Vagina (tissue), 2 donors: ENCODE measurements at regions not wholly inside any gene's neighbourhood (a gene's known extent, or its start where the extent isn't known, plus 50 kb on each side); places are given as distances from the start of the nearest gene placed in this dataset.

Source experiments
- DNase-seq, 2 donors: peaks; one replicate each; pipeline ENCODE4 v3.0.0-alpha.2; 2017; ENCODE audit errors: extremely low spot score in 2 of 2
- H3K27ac ChIP-seq: fragments of 200-600 bp; sonication (generic); one replicate; pipeline ENCODE4 v1.5.1; 2019
- H3K27me3 ChIP-seq: fragments of 200-600 bp; sonication (generic); one replicate; pipeline ENCODE4 v1.5.1; 2019
- H3K36me3 ChIP-seq, 2 donors: fragments of 200-600 bp; sonication (generic); one replicate each; pipeline ENCODE4 v1.5.1; 2017 to 2019
- H3K4me1 ChIP-seq: fragments of 200-600 bp; sonication (generic); one replicate; pipeline ENCODE4 v1.5.1; 2019
- H3K4me3 ChIP-seq, 2 donors: fragments of 200-600 bp; sonication (generic); 1 replicate in 1 of 2; 2 replicates in 1 of 2; pipeline ENCODE4 v1.5.1; 2016 to 2019
- H3K9me3 ChIP-seq: fragments of 200-600 bp; sonication (generic); one replicate; pipeline ENCODE4 v1.5.1; 2019
- CTCF ChIP-seq, 3 experiments: fragments of 450-650 bp in 2 of 3; fragments of 200-600 bp in 1 of 3; sonication (generic) in 1 of 3; IDR thresholded peaks; one replicate each; pipeline ENCODE4 v1.5.1; 2017 to 2019; ENCODE audit warnings: antibody characterized with exemption in 3 of 3, mild to moderate bottlenecking in 2 of 3, moderate library complexity in 2 of 3
- POLR2A ChIP-seq, 2 donors: fragments of 450-650 bp; IDR thresholded peaks; one replicate each; pipeline ENCODE4 v1.6.1; 2017; ENCODE audit warnings: antibody characterized with exemption in 2 of 2, mild to moderate bottlenecking in 2 of 2, moderate library complexity in 2 of 2
- POLR2AphosphoS5 ChIP-seq, 2 donors: sonication (generic); formaldehyde crosslinking; IDR thresholded peaks; one replicate each; pipeline ENCODE4 v1.9.0; 2017; ENCODE audit warnings: antibody characterized with exemption in 2 of 2, mild to moderate bottlenecking in 2 of 2, low read depth in 1 of 2; ENCODE audit not compliant: insufficient read depth in 1 of 2
- intact Hi-C: fragments of 100-400 bp; cut with DNase I; formaldehyde crosslinking; loops from one replicate; pipeline ENCODE4 v1.15.1; 2023

GRCh38 chr3:96236522-96236921, 577.9 kb upstream of the EPHA6 start:
- intact Hi-C loops, result no loop called here
- TF ChIP-seq CTCF (IDR thresholded peaks at IDR 0.05) (no peak), POLR2AphosphoS5 (IDR thresholded peaks at IDR 0.05; ENCODE audit: insufficient read depth in 1 of 2, low read depth in 1 of 2) (no peak), POLR2A (IDR thresholded peaks at IDR 0.05) (no peak)
- H3K4me3 ChIP-seq, result no peak overlapping the region
- H3K4me1 ChIP-seq, result no peaks in the 10 kb centered on the region
- H3K27me3 ChIP-seq, result no peaks in the 10 kb centered on the region
- no peaks in the 10 kb centered on the region for H3K9me3 ChIP-seq
- H3K36me3 ChIP-seq, result no peaks in the 10 kb centered on the region
- DNase-seq, result no peak
- no peak overlapping the region for H3K27ac ChIP-seq

GRCh38 chr3:96259299-96259698, 555.1 kb upstream of the EPHA6 start:
- intact Hi-C loops, result no loop called here

GRCh38 chr3:96264701-96265100, 549.7 kb upstream of the EPHA6 start:
- intact Hi-C loops, result no loop called here
- no peak overlapping the region for H3K27ac ChIP-seq
- DNase-seq, result no peak
- H3K27me3 ChIP-seq, result no peaks in the 10 kb centered on the region
- H3K4me3 ChIP-seq, result no peak overlapping the region
- no peaks in the 10 kb centered on the region for H3K36me3 ChIP-seq
- H3K4me1 ChIP-seq, result no peaks in the 10 kb centered on the region
- no peaks in the 10 kb centered on the region for H3K9me3 ChIP-seq
- TF ChIP-seq POLR2AphosphoS5 (IDR thresholded peaks at IDR 0.05; ENCODE audit: insufficient read depth in 1 of 2, low read depth in 1 of 2) (no peak), POLR2A (IDR thresholded peaks at IDR 0.05) (no peak), CTCF (IDR thresholded peaks at IDR 0.05) (no peak)

More at GRCh38 chr3:96259299-96259698, 555.1 kb upstream of the EPHA6 start:
- H3K4me3 ChIP-seq, result no peak overlapping the region
- H3K4me1 ChIP-seq, result no peaks in the 10 kb centered on the region
- H3K36me3 ChIP-seq, result no peaks in the 10 kb centered on the region
- no peaks in the 10 kb centered on the region for H3K9me3 ChIP-seq
- no peak for DNase-seq
- TF ChIP-seq POLR2A (IDR thresholded peaks at IDR 0.05) (no peak), CTCF (IDR thresholded peaks at IDR 0.05) (no peak), POLR2AphosphoS5 (IDR thresholded peaks at IDR 0.05; ENCODE audit: insufficient read depth in 1 of 2, low read depth in 1 of 2) (no peak)
- H3K27ac ChIP-seq, result no peak overlapping the region
- H3K27me3 ChIP-seq, result no peaks in the 10 kb centered on the region

- no peaks in the 10 kb centered on the region for H3K4me1 ChIP-seq
- intact Hi-C loops, result no loop called here
- H3K4me3 ChIP-seq, result no peak overlapping the region
- H3K27me3 ChIP-seq, result no peaks in the 10 kb centered on the region
- no peak for TF ChIP-seq POLR2A (IDR thresholded peaks at IDR 0.05)
- no peak for TF ChIP-seq POLR2AphosphoS5 (IDR thresholded peaks at IDR 0.05; ENCODE audit: insufficient read depth in 1 of 2, low read depth in 1 of 2)
- TF ChIP-seq CTCF (IDR thresholded peaks at IDR 0.05), result no peak
- no peaks in the 10 kb centered on the region for H3K36me3 ChIP-seq
- DNase-seq, result no peak
- H3K9me3 ChIP-seq, result no peaks in the 10 kb centered on the region
- H3K27ac ChIP-seq, result no peak overlapping the region
Observed at GRCh38 chr3:96266395-96267190, 547.8 kb upstream of the EPHA6 start.

- no peak for DNase-seq
- H3K36me3 ChIP-seq, result no peaks in the 10 kb centered on the region
- H3K27ac ChIP-seq, result no peak overlapping the region
- H3K4me3 ChIP-seq, result no peak overlapping the region
- TF ChIP-seq CTCF (IDR thresholded peaks at IDR 0.05) (no peak), POLR2A (IDR thresholded peaks at IDR 0.05) (no peak), POLR2AphosphoS5 (IDR thresholded peaks at IDR 0.05; ENCODE audit: insufficient read depth in 1 of 2, low read depth in 1 of 2) (no peak)
- no peaks in the 10 kb centered on the region for H3K27me3 ChIP-seq
- no peaks in the 10 kb centered on the region for H3K9me3 ChIP-seq
- H3K4me1 ChIP-seq, result no peaks in the 10 kb centered on the region
- intact Hi-C loops, result no loop called here
Observed at GRCh38 chr3:96267577-96267976, 546.8 kb upstream of the EPHA6 start.
